GM12892 (cell line): ENCODE measurements at regions not wholly inside any gene's neighbourhood (a gene's known extent, or its start where the extent isn't known, plus 50 kb on each side); places are given as distances from the start of the nearest gene placed in this dataset.

Experiments
- POLR2AphosphoS5 ChIP-seq: IDR thresholded peaks from 2 replicates; pipeline ENCODE4 v1.6.1; 2011; ENCODE audit warnings: low read depth, low read length, control low read depth
- TAF1 ChIP-seq: IDR thresholded peaks from 2 replicates; pipeline ENCODE4 v1.6.1; 2011; ENCODE audit warnings: low read depth, mild to moderate bottlenecking, control low read depth, low read length, borderline replicate concordance

DNA sequence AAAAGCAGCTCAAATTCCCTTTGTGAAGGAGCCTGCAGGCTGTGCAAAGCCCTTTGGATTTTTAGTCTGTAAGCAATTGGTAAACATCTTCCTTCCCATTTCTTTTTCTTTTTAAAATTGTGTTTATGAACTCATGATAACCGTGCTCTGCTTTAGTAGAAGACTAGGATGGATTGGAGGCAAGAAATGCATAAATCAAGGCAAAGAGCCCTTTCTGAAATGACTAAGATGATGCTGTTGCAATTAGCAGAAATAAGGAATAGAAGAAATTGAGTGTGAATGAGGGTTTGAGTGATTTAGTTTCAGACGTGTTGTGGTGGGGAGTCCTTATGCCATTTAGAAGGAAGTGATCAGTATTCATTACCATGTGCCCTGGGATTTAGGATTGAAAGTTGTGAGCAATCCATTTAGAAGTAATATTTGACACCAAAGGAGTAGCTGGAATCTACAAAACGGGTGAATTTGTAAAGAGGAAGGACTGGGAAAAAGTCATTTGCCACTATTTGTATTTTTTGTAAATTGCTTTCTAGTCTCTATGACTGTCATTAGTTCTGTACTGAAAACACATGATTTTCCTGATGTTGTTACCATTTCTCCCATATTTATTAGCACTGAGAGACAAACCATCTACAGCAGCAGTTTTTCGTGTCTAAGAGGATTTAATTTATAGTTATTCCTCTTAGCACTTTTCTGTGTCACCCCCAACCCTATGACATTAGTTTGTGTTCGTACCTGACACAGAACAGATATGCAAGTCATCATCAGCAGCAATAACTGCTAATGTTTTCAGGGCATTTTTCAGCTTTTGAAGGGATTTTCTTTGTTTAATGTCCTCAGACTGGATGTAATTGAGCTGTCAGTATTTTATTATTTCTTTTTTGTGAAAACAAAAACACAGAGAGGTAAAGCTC is 265.0 kb downstream of the UTRN start:
- no peak for TF ChIP-seq POLR2AphosphoS5
- TF ChIP-seq TAF1: no peak
